ENCODE measurements at regions not wholly inside any gene's neighbourhood (a gene's known extent, or its start where the extent isn't known, plus 50 kb on each side); places are given as distances from the start of the nearest gene placed in this dataset.

DNA sequence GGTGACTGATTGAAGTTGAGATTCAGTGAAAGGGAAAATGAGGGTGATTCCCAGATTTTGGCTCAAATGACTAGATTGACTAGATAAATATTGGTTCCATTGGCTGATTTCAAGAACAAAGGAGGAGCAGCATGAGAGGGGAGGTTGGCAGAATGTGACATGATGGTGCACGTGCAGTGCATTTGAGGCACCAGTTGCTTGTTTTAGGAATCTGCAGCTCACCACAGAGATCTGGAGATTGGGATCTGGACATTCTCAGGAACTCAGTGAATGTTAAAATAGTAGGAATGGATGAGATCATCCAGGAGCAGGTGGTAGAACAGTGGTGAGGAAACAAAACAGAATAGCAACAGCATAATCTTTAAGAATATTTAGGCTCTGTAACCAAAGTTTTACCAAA lies 496.3 kb downstream of the DHX35 start:
- no peak overlapping the region for H3K27ac ChIP-seq
- TF ChIP-seq, protein P1, sequence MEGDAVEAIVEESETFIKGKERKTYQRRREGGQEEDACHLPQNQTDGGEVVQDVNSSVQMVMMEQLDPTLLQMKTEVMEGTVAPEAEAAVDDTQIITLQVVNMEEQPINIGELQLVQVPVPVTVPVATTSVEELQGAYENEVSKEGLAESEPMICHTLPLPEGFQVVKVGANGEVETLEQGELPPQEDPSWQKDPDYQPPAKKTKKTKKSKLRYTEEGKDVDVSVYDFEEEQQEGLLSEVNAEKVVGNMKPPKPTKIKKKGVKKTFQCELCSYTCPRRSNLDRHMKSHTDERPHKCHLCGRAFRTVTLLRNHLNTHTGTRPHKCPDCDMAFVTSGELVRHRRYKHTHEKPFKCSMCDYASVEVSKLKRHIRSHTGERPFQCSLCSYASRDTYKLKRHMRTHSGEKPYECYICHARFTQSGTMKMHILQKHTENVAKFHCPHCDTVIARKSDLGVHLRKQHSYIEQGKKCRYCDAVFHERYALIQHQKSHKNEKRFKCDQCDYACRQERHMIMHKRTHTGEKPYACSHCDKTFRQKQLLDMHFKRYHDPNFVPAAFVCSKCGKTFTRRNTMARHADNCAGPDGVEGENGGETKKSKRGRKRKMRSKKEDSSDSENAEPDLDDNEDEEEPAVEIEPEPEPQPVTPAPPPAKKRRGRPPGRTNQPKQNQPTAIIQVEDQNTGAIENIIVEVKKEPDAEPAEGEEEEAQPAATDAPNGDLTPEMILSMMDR (IDR thresholded peaks at IDR 0.05) = no peak
- H3K4me1 ChIP-seq = no peaks in the 10 kb centered on the region
- intact Hi-C loops (cut with DNase I) = no loop called here
- WGBS, 2 donors = 83 to 86% methylated on average over 1 of the region's 1 CpG
- no peaks in the 10 kb centered on the region for H3K36me3 ChIP-seq
- DNase-seq (no peak), ATAC-seq (no peak)
- H3K27me3 ChIP-seq = no peaks in the 10 kb centered on the region
- H3K9me3 ChIP-seq = no peaks in the 10 kb centered on the region
- H3K4me3 ChIP-seq = no peak overlapping the region

DNA sequence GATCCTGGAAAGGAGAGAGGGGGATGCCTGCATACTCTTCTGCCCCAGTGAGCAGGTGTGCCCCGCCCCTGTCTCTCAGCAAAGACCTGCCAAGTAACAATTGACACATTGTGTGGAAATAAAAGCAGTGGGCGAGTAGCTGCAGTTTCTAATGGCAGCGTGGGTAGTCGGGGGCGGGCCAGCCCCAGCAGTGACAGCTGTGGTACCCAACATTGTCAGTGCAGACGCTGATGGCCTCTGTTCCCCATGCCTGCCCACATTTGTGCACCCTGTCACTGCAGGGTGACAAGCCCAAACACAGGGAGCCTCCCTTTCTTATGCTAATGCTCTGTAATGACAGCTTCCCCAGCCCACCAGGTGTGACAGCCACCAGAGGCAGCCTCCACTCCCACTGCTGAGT lies 491.7 kb downstream of the DHX35 start:
- H3K27ac ChIP-seq = no peak overlapping the region
- ATAC-seq (no peak), DNase-seq (no peak)
- intact Hi-C loops (cut with DNase I) = no loop called here
- no peaks in the 10 kb centered on the region for H3K9me3 ChIP-seq
- H3K36me3 ChIP-seq = no peaks in the 10 kb centered on the region
- H3K4me1 ChIP-seq = no peaks in the 10 kb centered on the region
- TF ChIP-seq, protein P1 (IDR thresholded peaks at IDR 0.05) = no peak
- 69 to 70% methylated on average over 6 of the region's 6 CpGs for WGBS, 2 donors
- H3K4me3 ChIP-seq = no peak overlapping the region
- no peaks in the 10 kb centered on the region for H3K27me3 ChIP-seq

DNA sequence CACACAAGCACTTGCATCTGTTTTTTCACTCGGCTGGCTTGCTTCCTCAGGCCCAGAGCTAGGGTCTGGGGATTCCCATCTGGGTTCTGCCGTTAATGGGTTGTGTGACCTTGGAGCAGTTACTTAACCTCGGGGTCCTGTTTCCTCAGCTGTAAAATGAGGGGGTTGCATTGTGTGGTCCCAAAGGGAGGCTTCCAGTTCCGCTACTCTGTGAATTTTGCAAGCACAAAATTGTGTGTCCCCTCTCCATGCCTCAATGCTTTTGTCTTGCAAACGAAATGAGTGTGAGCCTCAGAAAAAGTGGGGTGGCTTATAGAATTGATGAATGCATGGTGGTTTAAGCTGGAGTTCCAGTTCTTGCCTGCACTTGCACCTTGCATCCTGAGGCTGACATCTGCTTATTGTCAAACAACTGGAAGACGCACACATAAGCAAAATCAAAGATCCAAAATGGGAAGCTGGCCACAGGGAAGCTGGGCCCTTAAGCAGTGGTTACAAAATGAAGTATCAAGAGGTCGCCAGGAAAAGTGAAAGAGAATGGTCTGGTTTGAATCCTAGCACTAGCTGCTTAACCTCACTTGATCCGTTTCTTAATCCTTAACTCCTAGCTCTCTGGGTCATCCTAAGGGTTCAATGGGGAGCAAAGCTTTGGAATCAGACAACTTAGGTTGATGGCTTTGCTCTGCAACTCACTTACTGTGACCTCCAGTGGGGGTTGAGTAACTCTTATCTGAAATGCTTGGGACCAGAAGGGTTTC lies 490.6 kb downstream of the DHX35 start:
- no peaks in the 10 kb centered on the region for H3K36me3 ChIP-seq
- peak in 1 of 8 donors; percentile 11 for ATAC-seq
- H3K4me3 ChIP-seq = no peak overlapping the region
- H3K27me3 ChIP-seq = no peaks in the 10 kb centered on the region
- TF ChIP-seq, protein P1 (IDR thresholded peaks at IDR 0.05) = no peak
- intact Hi-C loops (cut with DNase I) = no loop called here
- DNase-seq = no peak
- WGBS, 2 donors = 63 to 68% methylated on average over 8 of the region's 8 CpGs
- H3K27ac ChIP-seq = no peak overlapping the region
- no peaks in the 10 kb centered on the region for H3K4me1 ChIP-seq
- no peaks in the 10 kb centered on the region for H3K9me3 ChIP-seq

DNA sequence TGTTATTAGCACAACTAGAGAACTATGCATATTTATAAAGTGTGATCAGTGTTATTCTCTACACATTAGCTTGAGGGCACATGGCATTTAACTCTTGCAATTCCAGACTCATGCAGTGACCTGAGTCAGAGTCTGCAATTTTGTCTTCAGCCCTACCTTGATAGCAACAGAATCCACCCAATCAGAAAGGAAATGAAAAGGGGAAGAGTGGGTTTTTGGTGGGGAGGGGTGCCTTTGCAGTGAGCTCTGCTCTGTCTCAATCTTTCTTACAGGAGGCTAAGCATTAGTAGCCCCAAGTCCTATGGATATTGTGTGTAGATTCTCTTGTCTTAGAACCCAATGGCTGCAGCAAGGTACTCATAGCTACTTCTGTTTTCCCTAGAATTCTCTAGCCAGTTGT lies 489.2 kb downstream of the DHX35 start:
- Histone ChIP-seq H3K27ac (no peak overlapping the region), H3K4me1 (no peaks in the 10 kb centered on the region), H3K4me3 (no peak overlapping the region), H3K27me3 (no peaks in the 10 kb centered on the region), H3K36me3 (no peaks in the 10 kb centered on the region), H3K9me3 (no peaks in the 10 kb centered on the region)
- ATAC-seq = no peak
- DNase-seq = no peak
- intact Hi-C loops (cut with DNase I) = no loop called here
- TF ChIP-seq, protein P1 (IDR thresholded peaks at IDR 0.05) = no peak
